ENCODE measurements at regions not wholly inside any gene's neighbourhood (a gene's known extent, or its start where the extent isn't known, plus 50 kb on each side); places are given as distances from the start of the nearest gene placed in this dataset.

DNA sequence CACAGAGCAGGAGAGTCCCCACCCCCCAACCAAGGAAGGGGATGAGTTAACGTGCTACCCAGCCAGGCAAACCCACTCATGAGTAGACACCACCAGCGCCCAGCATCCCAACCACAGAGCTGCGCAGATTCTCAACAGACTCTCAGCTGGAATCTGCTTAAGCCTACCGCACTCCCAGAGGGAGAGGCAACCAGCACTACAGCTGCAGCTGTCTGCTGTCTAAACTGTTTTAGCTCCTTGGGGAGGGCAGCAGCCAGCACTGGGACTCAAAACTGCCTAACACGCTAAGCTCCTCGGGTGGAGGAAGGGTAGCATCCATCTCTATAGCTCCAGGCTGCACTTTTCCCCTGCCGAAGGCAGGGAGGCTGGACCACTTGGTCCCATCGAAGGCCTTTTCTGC is 539.8 kb downstream of the EPHA7 start:
- no peaks in the 10 kb centered on the region for H3K27me3 ChIP-seq (ENCODE audit: low read depth, low read length)

DNA sequence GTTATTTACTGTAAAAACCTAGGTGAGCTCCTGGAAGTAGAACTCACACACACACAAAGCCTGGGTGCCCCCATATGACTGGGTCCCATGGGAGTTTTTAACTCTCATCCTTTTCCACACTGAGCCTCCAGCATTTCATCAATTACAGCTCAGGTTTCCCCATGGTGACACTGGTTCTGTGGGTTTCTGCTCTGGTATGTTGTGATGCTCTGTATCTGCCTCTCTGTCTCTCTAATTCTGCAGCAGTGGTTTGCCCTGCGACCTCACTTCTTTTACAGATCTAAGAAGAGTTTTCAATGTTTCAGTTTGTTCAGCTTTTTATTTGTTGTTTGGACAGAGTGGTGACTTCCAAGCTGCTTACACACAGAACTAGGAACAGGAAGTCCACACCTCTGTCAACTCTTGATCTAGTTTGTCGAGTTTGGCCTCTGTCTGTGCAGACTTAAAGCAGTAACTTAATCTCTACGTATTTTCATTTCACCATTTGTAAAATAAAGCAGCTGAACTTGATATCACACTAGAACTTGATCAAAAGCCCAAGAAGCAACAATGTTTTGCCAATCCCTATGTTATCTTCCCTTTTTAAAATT is 554.3 kb downstream of the EPHA7 start:
- no peak overlapping the region for H3K4me2 ChIP-seq (ENCODE audit: low read length)
- no peak for TF ChIP-seq EZH2phosphoT487 (IDR thresholded peaks at IDR 0.05; ENCODE audit: low read depth)
- TF ChIP-seq, protein P1, sequence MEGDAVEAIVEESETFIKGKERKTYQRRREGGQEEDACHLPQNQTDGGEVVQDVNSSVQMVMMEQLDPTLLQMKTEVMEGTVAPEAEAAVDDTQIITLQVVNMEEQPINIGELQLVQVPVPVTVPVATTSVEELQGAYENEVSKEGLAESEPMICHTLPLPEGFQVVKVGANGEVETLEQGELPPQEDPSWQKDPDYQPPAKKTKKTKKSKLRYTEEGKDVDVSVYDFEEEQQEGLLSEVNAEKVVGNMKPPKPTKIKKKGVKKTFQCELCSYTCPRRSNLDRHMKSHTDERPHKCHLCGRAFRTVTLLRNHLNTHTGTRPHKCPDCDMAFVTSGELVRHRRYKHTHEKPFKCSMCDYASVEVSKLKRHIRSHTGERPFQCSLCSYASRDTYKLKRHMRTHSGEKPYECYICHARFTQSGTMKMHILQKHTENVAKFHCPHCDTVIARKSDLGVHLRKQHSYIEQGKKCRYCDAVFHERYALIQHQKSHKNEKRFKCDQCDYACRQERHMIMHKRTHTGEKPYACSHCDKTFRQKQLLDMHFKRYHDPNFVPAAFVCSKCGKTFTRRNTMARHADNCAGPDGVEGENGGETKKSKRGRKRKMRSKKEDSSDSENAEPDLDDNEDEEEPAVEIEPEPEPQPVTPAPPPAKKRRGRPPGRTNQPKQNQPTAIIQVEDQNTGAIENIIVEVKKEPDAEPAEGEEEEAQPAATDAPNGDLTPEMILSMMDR (IDR thresholded peaks at IDR 0.05; ENCODE audit: low read depth, low read length): no peak
- no peaks in the 10 kb centered on the region for H3K36me3 ChIP-seq (replicated peaks; ENCODE audit: low read depth, low read length)
- H3K79me2 ChIP-seq (ENCODE audit: low read length): no peaks in the 10 kb centered on the region
- no peaks in the 10 kb centered on the region for H3K27me3 ChIP-seq (ENCODE audit: low read depth, low read length)
- H4K20me1 ChIP-seq (ENCODE audit: insufficient read depth, low read length): no peaks in the 10 kb centered on the region
- no peaks in the 10 kb centered on the region for H3K4me1 ChIP-seq (ENCODE audit: low read length)
- no peak overlapping the region for H2AFZ ChIP-seq (ENCODE audit: low read depth, low read length)
- no peak overlapping the region for H3K4me3 ChIP-seq (ENCODE audit: low read length)
- H3K9me3 ChIP-seq (ENCODE audit: insufficient read depth, low read length): no peaks in the 10 kb centered on the region
- no peak overlapping the region for H3K27ac ChIP-seq (ENCODE audit: low read length)
- H3K9ac ChIP-seq (ENCODE audit: low read length): no peak overlapping the region

More for the DNA sequence above, 539.8 kb downstream of the EPHA7 start:
- H4K20me1 ChIP-seq (ENCODE audit: insufficient read depth, low read length): no peaks in the 10 kb centered on the region
- no peaks in the 10 kb centered on the region for H3K4me1 ChIP-seq (ENCODE audit: low read length)
- TF ChIP-seq EZH2phosphoT487 (IDR thresholded peaks at IDR 0.05; ENCODE audit: low read depth): no peak
- TF ChIP-seq, protein P1 (IDR thresholded peaks at IDR 0.05; ENCODE audit: low read depth, low read length): no peak
- no peak overlapping the region for H3K4me3 ChIP-seq (ENCODE audit: low read length)
- H3K9me3 ChIP-seq (ENCODE audit: insufficient read depth, low read length): no peaks in the 10 kb centered on the region
- no peak overlapping the region for H2AFZ ChIP-seq (ENCODE audit: low read depth, low read length)
- no peak overlapping the region for H3K27ac ChIP-seq (ENCODE audit: low read length)
- H3K4me2 ChIP-seq (ENCODE audit: low read length): no peak overlapping the region
- no peak overlapping the region for H3K9ac ChIP-seq (ENCODE audit: low read length)
- H3K79me2 ChIP-seq (ENCODE audit: low read length): no peaks in the 10 kb centered on the region
- no peaks in the 10 kb centered on the region for H3K36me3 ChIP-seq (replicated peaks; ENCODE audit: low read depth, low read length)

DNA sequence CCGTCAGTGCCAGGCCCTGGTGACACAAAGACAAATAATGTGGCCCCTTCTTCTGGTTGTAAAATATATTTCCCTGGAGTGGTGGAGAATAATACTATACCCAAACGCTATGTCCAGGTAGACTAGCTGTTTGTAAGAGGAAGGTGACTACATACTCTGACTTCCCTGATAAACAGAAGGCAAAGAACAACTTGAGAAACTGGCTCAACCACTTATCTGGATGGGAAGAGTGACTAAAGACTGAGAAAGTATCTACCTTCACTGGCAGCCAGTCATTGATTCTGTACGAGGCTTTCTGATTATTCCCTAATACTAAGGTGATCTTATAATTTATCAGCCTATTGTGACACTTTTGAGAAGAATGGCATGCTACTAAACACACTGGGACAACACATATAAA is 569.7 kb downstream of the EPHA7 start:
- no peaks in the 10 kb centered on the region for H3K36me3 ChIP-seq (replicated peaks; ENCODE audit: low read depth, low read length)
- H3K4me2 ChIP-seq (ENCODE audit: low read length): no peak overlapping the region
- no peaks in the 10 kb centered on the region for H4K20me1 ChIP-seq (ENCODE audit: insufficient read depth, low read length)
- H3K4me3 ChIP-seq (ENCODE audit: low read length): no peak overlapping the region
- H3K27ac ChIP-seq (ENCODE audit: low read length): no peak overlapping the region
- no peaks in the 10 kb centered on the region for H3K79me2 ChIP-seq (ENCODE audit: low read length)
- H3K9me3 ChIP-seq (ENCODE audit: insufficient read depth, low read length): no peaks in the 10 kb centered on the region
- H3K27me3 ChIP-seq (ENCODE audit: low read depth, low read length): no peaks in the 10 kb centered on the region
- no peak overlapping the region for H3K9ac ChIP-seq (ENCODE audit: low read length)
- H3K4me1 ChIP-seq (ENCODE audit: low read length): no peaks in the 10 kb centered on the region
- TF ChIP-seq, protein P1 (IDR thresholded peaks at IDR 0.05; ENCODE audit: low read depth, low read length): no peak
- no peak for TF ChIP-seq EZH2phosphoT487 (IDR thresholded peaks at IDR 0.05; ENCODE audit: low read depth)
- H2AFZ ChIP-seq (ENCODE audit: low read depth, low read length): no peak overlapping the region

DNA sequence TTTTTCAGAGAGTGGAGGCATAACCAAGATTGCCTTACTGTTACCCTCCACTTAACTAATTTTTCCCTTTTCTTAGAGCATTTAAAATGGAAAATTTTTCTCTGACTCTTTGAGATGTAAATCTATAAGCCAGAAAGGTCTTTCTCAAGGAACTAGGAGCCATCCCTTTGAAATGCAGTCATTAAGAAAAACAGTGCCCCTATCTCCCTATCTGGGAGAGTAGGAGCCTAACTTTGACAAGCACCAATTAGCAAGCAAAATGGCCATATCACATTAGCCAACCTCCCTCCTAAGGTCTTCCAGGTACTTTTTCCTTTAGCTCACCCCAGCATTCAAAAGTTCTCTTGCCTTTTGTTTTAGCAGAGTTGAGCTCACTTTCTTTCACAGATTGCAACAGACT is 570.5 kb downstream of the EPHA7 start:
- no peaks in the 10 kb centered on the region for H3K36me3 ChIP-seq (replicated peaks; ENCODE audit: low read depth, low read length)
- H3K9me3 ChIP-seq (ENCODE audit: insufficient read depth, low read length): no peaks in the 10 kb centered on the region
- no peak overlapping the region for H3K27ac ChIP-seq (ENCODE audit: low read length)
- H3K4me3 ChIP-seq (ENCODE audit: low read length): no peak overlapping the region
- H3K4me1 ChIP-seq (ENCODE audit: low read length): no peaks in the 10 kb centered on the region
- no peaks in the 10 kb centered on the region for H3K27me3 ChIP-seq (ENCODE audit: low read depth, low read length)
- no peak overlapping the region for H3K4me2 ChIP-seq (ENCODE audit: low read length)
- no peaks in the 10 kb centered on the region for H3K79me2 ChIP-seq (ENCODE audit: low read length)
- no peak for TF ChIP-seq EZH2phosphoT487 (IDR thresholded peaks at IDR 0.05; ENCODE audit: low read depth)
- TF ChIP-seq, protein P1 (IDR thresholded peaks at IDR 0.05; ENCODE audit: low read depth, low read length): no peak
- no peak overlapping the region for H2AFZ ChIP-seq (ENCODE audit: low read depth, low read length)
- no peak overlapping the region for H3K9ac ChIP-seq (ENCODE audit: low read length)
- H4K20me1 ChIP-seq (ENCODE audit: insufficient read depth, low read length): no peaks in the 10 kb centered on the region

Measured in OCI-LY3 (cell line).